ENCODE measurements at regions not wholly inside any gene's neighbourhood (a gene's known extent, or its start where the extent isn't known, plus 50 kb on each side); places are given as distances from the start of the nearest gene placed in this dataset.
A peak's percentile ranks its signal among the peaks of the same experiment; 100 is the strongest.

DNA sequence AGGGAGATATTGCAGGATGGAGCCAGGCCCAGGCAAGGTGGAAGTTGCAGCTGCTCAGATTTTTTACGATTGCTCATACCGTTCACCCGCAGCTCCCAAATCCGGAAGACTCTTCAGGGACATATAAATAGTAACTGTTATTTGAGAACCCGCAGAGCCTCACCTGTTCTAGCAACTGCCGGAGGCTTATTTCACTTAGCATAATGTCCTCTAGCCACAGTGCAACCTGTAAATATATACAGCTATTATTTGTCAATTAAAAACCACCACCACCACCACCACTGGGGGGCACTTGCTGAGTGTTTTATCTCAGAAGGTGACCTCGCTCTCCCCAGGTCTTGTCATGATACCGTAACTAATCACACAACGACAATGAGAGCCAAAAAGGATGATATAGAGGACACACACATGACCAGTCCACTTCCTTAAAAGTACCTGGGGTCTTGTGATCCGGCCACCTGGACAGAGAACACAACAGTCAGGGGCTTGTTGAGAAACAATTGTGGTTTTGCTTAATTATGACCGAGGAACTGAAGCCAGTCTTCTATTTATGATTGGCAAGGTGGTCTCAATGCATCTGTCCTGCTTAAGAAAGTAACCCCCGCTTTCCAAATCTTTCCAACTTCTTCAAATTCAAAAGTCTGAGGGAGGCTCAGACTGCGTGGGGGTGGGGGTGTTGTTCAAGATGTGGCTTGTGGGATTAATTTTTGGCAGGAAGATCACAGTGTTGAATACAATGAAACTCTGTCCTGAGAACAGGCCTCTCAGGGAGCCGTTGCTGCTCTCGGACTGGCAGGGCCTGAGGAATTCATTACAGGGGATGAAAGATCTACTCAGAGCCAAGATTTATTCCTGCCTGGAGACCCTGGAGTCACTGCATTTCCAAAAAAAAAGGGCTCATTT is 72.3 kb upstream of the PRNP start (continued):
- TF ChIP-seq PRDM15 (CRISPR knock-in tag; IDR thresholded peaks at IDR 0.05) (no peak), CEBPB (IDR thresholded peaks at IDR 0.05; ENCODE audit: borderline replicate concordance in 1 of 2, low read depth in 2 of 2, low read length in 2 of 2) (no peak), YBX1 (IDR thresholded peaks at IDR 0.05) (no peak), BHLHE40 (IDR thresholded peaks at IDR 0.05; ENCODE audit: borderline replicate concordance in 1 of 2, low read depth in 2 of 2, low read length in 1 of 2) (peak in 1 of 2 experiments; percentile 17; a peak in 1 of 4 replicates), ZNF274 (IDR thresholded peaks at IDR 0.05; ENCODE audit: insufficient read depth, insufficient read length) (no peak), SMC3 (IDR thresholded peaks at IDR 0.05; ENCODE audit: borderline replicate concordance, low read length) (peak; percentile 37; the same call in 1 of the 2 replicates), CREB1 (IDR thresholded peaks at IDR 0.05; ENCODE audit: low read depth) (no peak), ZZZ3 (IDR thresholded peaks at IDR 0.05; ENCODE audit: control insufficient read depth, insufficient read length, low read depth) (no peak), ATF2 (IDR thresholded peaks at IDR 0.05; ENCODE audit: low read length) (no peak), TARDBP (IDR thresholded peaks at IDR 0.05; ENCODE audit: borderline replicate concordance) (no peak), TAF1 (IDR thresholded peaks at IDR 0.05; ENCODE audit: borderline replicate concordance, low read depth, low read length) (no peak), NKRF (conservative IDR thresholded peaks at IDR 0.05) (no peak), MXI1 (IDR thresholded peaks at IDR 0.05; ENCODE audit: low read depth, low read length) (no peak), E4F1 (IDR thresholded peaks at IDR 0.05; ENCODE audit: borderline replicate concordance, partially characterized antibody) (no peak), SPI1 (IDR thresholded peaks at IDR 0.05; ENCODE audit: borderline replicate concordance, insufficient read depth, low read depth, low read length) (peak; percentile 76; the same call in 1 of the 2 replicates)
- TF ChIP-seq, protein P1, sequence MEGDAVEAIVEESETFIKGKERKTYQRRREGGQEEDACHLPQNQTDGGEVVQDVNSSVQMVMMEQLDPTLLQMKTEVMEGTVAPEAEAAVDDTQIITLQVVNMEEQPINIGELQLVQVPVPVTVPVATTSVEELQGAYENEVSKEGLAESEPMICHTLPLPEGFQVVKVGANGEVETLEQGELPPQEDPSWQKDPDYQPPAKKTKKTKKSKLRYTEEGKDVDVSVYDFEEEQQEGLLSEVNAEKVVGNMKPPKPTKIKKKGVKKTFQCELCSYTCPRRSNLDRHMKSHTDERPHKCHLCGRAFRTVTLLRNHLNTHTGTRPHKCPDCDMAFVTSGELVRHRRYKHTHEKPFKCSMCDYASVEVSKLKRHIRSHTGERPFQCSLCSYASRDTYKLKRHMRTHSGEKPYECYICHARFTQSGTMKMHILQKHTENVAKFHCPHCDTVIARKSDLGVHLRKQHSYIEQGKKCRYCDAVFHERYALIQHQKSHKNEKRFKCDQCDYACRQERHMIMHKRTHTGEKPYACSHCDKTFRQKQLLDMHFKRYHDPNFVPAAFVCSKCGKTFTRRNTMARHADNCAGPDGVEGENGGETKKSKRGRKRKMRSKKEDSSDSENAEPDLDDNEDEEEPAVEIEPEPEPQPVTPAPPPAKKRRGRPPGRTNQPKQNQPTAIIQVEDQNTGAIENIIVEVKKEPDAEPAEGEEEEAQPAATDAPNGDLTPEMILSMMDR (IDR thresholded peaks at IDR 0.05 in 2 of 3, conservative IDR thresholded peaks at IDR 0.05 in 1 of 3; ENCODE audit: control insufficient read depth in 2 of 3, extremely low read depth in 1 of 3, insufficient read depth in 1 of 3, low read depth in 3 of 3, low read length in 3 of 3): peak; percentile 47 to 56 (median 49)

Data from GM12878 (cell line).